Immature natural killer cell (primary cell): ENCODE measurements at regions not wholly inside any gene's neighbourhood (a gene's known extent, or its start where the extent isn't known, plus 50 kb on each side); places are given as distances from the start of the nearest gene placed in this dataset.
A peak's percentile ranks its signal among the peaks of the same experiment; 100 is the strongest.

Experiments
- DNase-seq, 3 donors: peaks; one replicate each; pipeline ENCODE4 v3.0.0; 2022; ENCODE audit warnings: mixed read lengths in 1 of 3
- H3K27ac Mint-ChIP-seq, 6 donors: one replicate each; pipeline ENCODE4 v1.8.0; 2020; ENCODE audit warnings: mixed read lengths in 6 of 6, mild to moderate bottlenecking in 5 of 6, inconsistent platforms in 4 of 6, moderate library complexity in 3 of 6
- H3K27me3 Mint-ChIP-seq, 3 donors: one replicate each; pipeline ENCODE4 v1.8.0; 2020 to 2021; ENCODE audit warnings: low read depth in 3 of 3, mild to moderate bottlenecking in 3 of 3, mixed read lengths in 3 of 3, moderate library complexity in 3 of 3, inconsistent platforms in 1 of 3
- H3K36me3 Mint-ChIP-seq, 3 donors: one replicate each; pipeline ENCODE4 v1.8.0; 2020; ENCODE audit warnings: mixed read lengths in 3 of 3, inconsistent platforms in 2 of 3, mild to moderate bottlenecking in 2 of 3
- H3K4me1 Mint-ChIP-seq, 2 donors: one replicate each; pipeline ENCODE4 v1.8.0; 2020; ENCODE audit warnings: inconsistent platforms in 2 of 2, mild to moderate bottlenecking in 2 of 2, mixed read lengths in 2 of 2, moderate library complexity in 1 of 2
- H3K4me3 Mint-ChIP-seq, 5 donors: one replicate each; pipeline ENCODE4 v1.8.0; 2020; ENCODE audit warnings: mild to moderate bottlenecking in 5 of 5, mixed read lengths in 5 of 5, inconsistent platforms in 3 of 5, moderate library complexity in 3 of 5
- H3K9me3 Mint-ChIP-seq, 6 donors: one replicate each; pipeline ENCODE4 v1.8.0; 2020; ENCODE audit warnings: mild to moderate bottlenecking in 6 of 6, mixed read lengths in 6 of 6, inconsistent platforms in 4 of 6, moderate library complexity in 3 of 6

DNA sequence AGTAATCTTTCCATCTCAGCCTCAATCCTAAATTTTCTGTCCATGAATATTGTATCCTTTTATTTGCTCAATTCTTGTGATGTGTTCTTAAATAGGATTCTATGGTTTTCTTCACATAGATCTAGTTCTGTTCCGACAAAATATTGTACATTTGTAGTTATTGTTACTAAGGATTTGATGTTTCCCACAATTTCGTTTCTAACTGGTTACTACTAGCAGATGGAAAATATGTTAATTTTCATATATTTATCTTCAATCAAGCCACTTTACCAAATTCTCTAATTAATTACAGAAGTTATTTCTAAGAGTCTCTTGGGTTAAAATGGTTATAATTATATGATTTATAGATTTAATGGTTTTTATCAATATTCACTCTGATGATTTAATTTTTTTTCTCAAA lies 60.3 kb downstream of the SEC61B start:
- Mint-ChIP-seq H3K9me3 (no peaks in the 10 kb centered on the region), H3K36me3 (no peaks in the 10 kb centered on the region), H3K4me1 (no peaks in the 10 kb centered on the region), H3K27me3 (peaks cover 2 to 7% (median 6%) of the 10 kb centered on the region in 3 donors), H3K27ac (no peak overlapping the region), H3K4me3 (no peak overlapping the region)
- no peak for DNase-seq

DNA sequence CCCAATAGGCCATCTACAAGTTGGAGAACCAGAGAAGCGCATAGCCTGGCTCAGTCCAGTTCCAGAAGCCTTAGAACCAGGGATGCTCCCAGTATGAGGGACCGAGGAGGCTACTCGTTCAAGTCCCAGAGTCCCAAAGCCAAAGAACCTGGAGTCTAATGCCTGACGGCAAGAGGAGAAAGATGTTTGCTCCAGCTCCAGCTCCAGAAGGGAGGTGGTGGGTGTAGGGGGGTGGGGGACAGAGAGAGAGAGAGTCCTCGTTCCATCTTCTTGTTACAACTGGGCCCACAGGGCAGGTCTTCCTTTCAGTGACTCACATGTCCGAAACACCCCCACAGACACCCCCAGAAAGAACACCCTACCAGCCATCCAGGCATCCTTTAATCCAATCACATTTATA lies 63.9 kb downstream of the SEC61B start:
- H3K27me3 Mint-ChIP-seq = peaks cover 2 to 8% (median 4%) of the 10 kb centered on the region in 3 donors
- DNase-seq = no peak
- H3K9me3 Mint-ChIP-seq = no peaks in the 10 kb centered on the region
- H3K4me1 Mint-ChIP-seq = no peaks in the 10 kb centered on the region
- no peak overlapping the region for H3K27ac Mint-ChIP-seq
- no peaks in the 10 kb centered on the region for H3K36me3 Mint-ChIP-seq
- no peak overlapping the region for H3K4me3 Mint-ChIP-seq

DNA sequence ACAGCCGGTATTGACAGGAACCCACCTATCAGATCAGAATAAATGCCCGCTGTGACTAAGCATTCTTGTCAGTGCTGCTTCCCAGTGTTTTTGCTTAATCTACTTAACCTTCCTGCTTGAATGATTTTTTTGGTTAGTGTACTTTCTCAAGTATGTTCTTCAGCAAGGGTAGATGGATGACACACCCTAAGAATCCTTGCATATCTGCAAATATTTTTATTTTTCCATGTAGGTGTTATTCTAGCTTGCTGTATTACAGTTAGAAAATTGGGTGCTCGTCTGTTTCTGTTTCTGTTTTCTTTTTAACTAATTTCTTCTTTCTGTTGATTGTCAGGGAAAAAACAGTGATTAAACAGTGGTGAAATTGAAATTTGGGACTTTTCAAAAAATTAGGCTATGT lies 64.5 kb downstream of the SEC61B start:
- DNase-seq = no peak
- H3K4me1 Mint-ChIP-seq = no peaks in the 10 kb centered on the region
- H3K9me3 Mint-ChIP-seq = no peaks in the 10 kb centered on the region
- no peaks in the 10 kb centered on the region for H3K36me3 Mint-ChIP-seq
- H3K27ac Mint-ChIP-seq = no peak overlapping the region
- H3K27me3 Mint-ChIP-seq = peaks cover 2 to 9% (median 4%) of the 10 kb centered on the region in 3 donors
- H3K4me3 Mint-ChIP-seq = no peak overlapping the region

DNA sequence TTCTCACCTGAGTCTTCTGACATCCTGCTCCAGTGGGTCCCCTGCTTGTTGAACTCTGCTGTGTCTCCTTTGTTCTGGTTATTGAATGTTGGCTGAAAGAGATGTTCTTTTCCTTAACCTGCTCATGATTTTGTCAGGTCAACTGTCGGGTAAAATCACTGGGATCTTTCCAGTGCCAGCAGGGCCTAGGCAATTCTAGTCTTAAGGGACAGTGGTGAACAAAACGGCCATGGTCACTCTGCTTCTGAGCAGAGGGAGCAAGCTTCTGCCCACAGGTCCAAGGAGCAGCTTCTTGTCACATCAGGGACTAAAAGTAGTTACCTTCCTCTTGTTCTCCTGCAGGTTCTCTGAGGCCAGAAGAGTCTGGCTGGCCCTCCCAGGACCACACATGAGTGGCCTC lies 65.6 kb downstream of the SEC61B start:
- Mint-ChIP-seq H3K4me3 (no peak overlapping the region), H3K27me3 (peaks cover 4 to 9% (median 6%) of the 10 kb centered on the region in 3 donors), H3K4me1 (no peaks in the 10 kb centered on the region), H3K27ac (no peak overlapping the region), H3K36me3 (no peaks in the 10 kb centered on the region), H3K9me3 (no peaks in the 10 kb centered on the region)
- no peak for DNase-seq

DNA sequence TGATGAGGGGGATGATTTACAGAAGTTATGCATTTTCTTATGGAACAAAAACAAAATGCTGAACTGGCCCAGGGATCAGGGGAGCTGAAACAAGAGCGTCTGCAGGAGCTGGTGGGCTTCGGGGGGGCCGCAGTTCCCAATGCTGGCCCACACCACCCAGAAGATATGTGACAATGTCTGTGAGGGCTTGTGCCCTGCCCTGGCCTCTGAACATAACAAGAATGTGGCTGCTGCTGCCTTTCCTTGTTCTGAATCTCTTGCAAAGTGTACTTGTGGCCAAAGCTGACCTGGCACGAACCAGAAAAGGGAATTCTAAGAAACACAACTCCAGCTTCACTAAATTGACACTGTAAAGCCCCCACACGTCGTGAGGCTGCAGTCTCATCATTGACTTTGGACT lies 66.7 kb downstream of the SEC61B start:
- no peaks in the 10 kb centered on the region for H3K36me3 Mint-ChIP-seq
- H3K27ac Mint-ChIP-seq = no peak overlapping the region
- H3K9me3 Mint-ChIP-seq = no peaks in the 10 kb centered on the region
- H3K4me1 Mint-ChIP-seq = no peaks in the 10 kb centered on the region
- no peak overlapping the region for H3K4me3 Mint-ChIP-seq
- H3K27me3 Mint-ChIP-seq = peaks cover 0 to 12% (median 4%) of the 10 kb centered on the region in 3 donors
- no peak for DNase-seq

DNA sequence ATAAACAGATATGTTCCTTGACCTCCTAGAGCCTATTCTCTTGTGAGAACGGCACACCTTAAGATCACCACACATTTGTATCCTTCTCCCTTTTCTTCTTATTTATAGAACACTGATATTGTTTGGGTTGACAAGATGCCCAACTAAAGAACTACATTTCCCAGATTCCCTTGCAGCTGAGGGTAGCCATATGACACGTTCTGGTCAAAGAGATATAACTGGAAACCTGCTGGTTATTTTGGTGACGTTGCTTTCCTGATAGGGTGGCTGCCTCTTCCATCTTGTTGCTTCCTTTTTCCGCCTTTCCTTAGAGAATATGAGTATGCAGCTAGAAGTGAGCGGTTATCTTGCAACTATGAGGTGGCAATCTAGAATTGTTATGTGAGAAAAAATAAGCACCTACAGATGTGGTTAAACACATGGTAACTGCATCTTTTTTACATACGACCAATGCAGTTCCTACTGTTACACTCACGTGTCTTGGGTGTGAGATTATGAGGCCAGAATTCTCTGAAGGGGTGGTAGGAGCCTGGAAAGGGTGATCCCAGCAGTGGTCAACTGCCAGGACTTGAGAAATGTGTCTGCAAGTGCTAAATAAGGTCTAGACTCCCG lies 72.9 kb downstream of the SEC61B start:
- H3K27ac Mint-ChIP-seq = peak overlapping the region in 1 of 6 donors; percentile 26
- no peak overlapping the region for H3K4me3 Mint-ChIP-seq
- peaks cover 0 to 5% of the 10 kb centered on the region in 2 donors for H3K4me1 Mint-ChIP-seq
- H3K27me3 Mint-ChIP-seq = peaks cover 4 to 7% (median 5%) of the 10 kb centered on the region in 3 donors
- no peaks in the 10 kb centered on the region for H3K9me3 Mint-ChIP-seq
- no peaks in the 10 kb centered on the region for H3K36me3 Mint-ChIP-seq
- no peak for DNase-seq

DNA sequence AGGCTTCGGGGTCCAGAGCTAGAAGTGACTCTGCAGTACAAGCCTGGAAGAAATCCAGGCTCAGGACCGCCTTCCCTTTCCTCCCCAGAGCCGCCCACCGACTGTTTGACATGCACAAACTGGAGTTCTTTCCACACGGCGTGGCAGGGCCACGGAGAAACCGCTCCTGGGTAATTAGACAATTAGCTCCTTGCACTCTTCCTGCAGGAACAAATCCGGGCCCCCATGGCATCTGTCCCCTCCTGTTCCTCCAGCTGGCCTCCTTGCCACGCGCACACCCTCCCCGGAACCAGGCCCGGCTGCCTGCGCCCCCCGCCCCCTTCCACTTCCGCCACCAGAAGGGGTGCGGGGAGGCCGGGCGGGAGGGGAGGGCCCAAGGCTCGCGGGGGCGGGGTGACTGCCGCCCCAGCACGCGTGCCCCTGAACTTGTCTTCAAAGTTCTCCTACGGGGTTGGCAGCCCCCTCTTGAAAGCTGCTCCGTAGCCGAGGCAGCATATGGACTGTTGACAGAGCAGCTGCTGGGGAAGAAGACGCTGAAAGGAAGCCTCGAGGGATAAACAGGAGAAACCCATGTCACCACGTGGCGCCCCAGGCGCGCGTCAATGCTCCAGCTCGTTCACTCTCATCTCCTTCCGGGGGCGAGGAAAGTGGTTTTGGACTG lies 74.3 kb downstream of the SEC61B start:
- Mint-ChIP-seq H3K27ac (no peak overlapping the region), H3K36me3 (no peaks in the 10 kb centered on the region), H3K4me3 (peak overlapping the region in 4 of 5 donors; percentile 41 to 63 (median 56)), H3K27me3 (peaks cover 4 to 5% (median 5%) of the 10 kb centered on the region in 3 donors), H3K4me1 (peaks cover 0 to 5% of the 10 kb centered on the region in 2 donors), H3K9me3 (no peaks in the 10 kb centered on the region)
- DNase-seq = peak; percentile 22 to 39 (median 35)

DNA sequence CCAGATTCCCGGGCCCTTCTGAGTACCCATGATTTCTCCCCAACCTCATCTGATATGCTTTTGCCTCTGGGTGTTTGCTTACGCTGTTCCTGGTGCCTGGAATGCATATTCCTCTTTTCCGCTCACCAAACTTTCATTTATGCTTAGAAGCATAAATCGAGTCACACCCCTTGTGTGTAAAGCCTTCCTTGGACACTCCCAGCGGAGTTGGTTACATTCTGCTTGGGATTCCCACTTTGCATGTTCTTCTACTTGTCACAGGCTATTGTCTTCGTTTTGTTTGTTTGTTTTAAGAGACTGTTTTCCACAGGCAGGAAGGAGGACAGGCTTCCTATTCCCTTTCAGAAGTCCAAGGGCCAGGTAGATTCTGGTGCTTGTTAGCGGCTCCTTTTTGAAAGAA lies 76.5 kb downstream of the SEC61B start:
- Mint-ChIP-seq H3K36me3 (no peaks in the 10 kb centered on the region), H3K4me1 (peaks cover 0 to 5% of the 10 kb centered on the region in 2 donors), H3K4me3 (no peak overlapping the region), H3K9me3 (no peaks in the 10 kb centered on the region), H3K27me3 (peaks cover 0 to 5% (median 2%) of the 10 kb centered on the region in 3 donors), H3K27ac (no peak overlapping the region)
- DNase-seq = no peak

DNA sequence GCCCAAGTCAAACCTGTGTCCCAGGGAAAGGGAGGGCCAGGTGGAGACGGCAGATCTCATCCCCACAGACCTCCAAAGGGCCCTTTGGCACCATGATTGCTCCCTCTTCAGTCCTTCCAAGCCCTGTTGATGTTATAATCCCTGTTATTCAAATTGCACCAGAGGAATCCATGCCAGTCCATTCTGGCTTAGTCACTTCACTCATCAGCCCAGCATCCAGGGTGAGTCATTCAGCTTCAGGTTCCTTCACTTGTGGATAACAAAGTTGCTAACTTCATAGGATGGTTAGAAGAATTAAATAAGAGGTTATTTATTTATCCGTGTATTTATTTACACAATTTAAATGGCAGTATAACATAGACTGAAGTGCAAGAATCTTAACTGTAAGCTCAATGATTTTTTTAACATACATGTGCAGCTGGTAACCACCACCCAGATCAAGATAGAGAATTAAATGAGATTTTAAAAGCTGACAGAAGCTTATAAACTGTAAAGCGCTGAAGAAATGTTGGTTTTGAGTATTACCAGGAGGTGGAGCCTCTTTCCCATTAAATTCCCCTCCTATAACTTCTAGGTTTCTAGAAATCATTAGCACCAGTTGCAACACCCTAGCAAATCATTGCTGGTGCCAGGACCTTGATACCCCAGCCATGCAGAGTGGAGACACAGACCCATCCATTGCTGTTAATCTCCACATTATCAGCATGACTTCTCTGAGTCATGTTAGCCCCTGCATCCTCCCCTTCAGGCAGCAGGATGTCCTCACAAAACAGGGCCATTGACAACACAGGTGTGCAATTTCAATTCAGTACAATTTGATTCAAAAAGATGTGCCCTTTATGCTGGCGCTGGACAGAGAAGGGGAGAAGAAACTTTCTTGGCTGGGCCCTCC lies 77.4 kb downstream of the SEC61B start:
- no peak for DNase-seq
- Mint-ChIP-seq H3K4me3 (no peak overlapping the region), H3K27ac (no peak overlapping the region), H3K4me1 (peaks cover 0 to 5% of the 10 kb centered on the region in 2 donors), H3K27me3 (peaks cover 0 to 5% (median 2%) of the 10 kb centered on the region in 3 donors), H3K9me3 (no peaks in the 10 kb centered on the region), H3K36me3 (no peaks in the 10 kb centered on the region)

DNA sequence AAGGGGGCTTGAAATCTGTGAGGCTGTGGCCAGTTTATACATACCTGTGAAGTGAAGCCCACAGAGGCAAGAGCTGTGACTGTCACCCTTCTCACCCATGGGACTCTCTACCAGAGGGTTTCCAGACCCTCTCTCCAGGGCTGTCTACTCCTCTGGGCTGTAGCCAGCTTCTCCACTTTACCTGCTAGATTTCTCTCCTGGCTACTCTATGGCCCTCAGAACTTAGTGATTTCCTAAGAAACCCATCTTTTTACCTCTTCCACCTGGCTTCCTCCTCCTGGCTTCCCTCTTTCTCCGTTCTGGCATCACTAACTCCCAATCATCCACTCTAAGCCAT lies 78.0 kb downstream of the SEC61B start:
- Mint-ChIP-seq H3K36me3 (no peaks in the 10 kb centered on the region), H3K27me3 (peaks cover 0 to 5% (median 2%) of the 10 kb centered on the region in 3 donors), H3K27ac (no peak overlapping the region), H3K9me3 (no peaks in the 10 kb centered on the region), H3K4me1 (peaks cover 0 to 5% of the 10 kb centered on the region in 2 donors), H3K4me3 (no peak overlapping the region)
- DNase-seq = no peak

DNA sequence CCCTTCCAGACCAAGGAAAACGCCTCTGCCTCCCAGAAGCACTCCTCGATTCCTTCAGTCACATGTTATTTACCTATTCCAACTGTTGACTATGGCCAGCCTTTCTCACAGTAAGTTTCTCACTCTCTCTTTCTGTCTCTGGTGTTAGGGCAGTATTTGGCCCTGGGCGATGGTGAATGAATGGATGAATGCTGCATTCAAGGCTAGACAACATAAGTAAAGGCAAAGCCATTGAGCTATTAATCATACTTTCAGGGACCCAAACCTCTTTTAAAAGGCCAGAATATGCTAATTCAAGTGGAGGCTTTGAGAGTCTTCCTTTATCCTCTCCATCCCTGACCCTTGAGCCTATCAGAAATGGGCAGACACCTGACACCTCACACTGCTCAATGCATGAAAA lies 78.5 kb downstream of the SEC61B start:
- Mint-ChIP-seq H3K9me3 (no peaks in the 10 kb centered on the region), H3K4me3 (no peak overlapping the region), H3K4me1 (peaks cover 0 to 5% of the 10 kb centered on the region in 2 donors), H3K36me3 (no peaks in the 10 kb centered on the region), H3K27me3 (peaks cover 0 to 5% (median 2%) of the 10 kb centered on the region in 3 donors), H3K27ac (no peak overlapping the region)
- no peak for DNase-seq

DNA sequence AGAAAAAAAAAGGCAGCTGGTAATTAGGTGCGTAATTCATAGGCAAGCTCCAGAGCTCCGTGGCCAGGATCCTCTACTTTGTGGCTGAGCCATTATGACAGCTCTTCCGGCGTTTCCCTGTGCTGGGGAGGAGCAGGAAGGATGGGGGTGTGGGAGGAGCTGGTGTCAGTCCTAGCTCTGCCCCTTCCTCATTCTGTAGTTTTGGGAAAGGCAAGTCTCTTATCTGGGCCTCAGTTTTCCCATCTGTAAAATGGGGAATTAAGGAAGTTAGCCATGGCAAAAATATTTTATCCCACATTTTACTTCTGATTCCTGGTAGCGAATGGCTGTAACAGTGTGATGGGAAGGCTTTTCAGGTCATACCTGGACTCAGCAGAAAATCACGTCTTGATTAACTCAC lies 81.1 kb downstream of the SEC61B start:
- Mint-ChIP-seq H3K4me3 (no peak overlapping the region), H3K4me1 (no peaks in the 10 kb centered on the region), H3K27ac (no peak overlapping the region), H3K27me3 (peaks cover 0 to 4% (median 3%) of the 10 kb centered on the region in 3 donors), H3K9me3 (no peaks in the 10 kb centered on the region), H3K36me3 (no peaks in the 10 kb centered on the region)
- DNase-seq = no peak

DNA sequence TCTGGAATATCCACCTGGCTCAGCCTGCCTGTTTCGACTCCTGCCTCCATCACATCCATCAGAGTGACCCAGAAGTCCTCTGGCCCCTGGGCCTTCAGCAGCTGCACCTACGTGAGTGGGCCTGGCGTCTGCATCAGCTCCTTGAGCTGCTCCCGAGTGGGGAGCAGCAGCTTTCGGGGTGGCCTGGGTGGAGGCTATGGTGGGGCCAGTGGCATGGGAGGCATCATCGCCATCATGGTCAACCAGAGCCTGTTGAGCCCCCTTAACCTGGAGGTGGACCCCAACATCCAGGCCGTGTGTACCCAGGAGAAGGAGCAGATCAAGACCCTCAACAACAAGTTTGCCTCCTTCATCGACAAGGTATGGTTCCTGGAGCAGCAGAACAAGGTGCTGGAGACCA lies 83.0 kb downstream of the SEC61B start:
- Mint-ChIP-seq H3K9me3 (no peaks in the 10 kb centered on the region), H3K36me3 (no peaks in the 10 kb centered on the region), H3K27ac (no peak overlapping the region), H3K4me1 (no peaks in the 10 kb centered on the region), H3K27me3 (peaks cover 0 to 5% (median 0%) of the 10 kb centered on the region in 3 donors), H3K4me3 (no peak overlapping the region)
- no peak for DNase-seq
